ENCODE measurements at regions not wholly inside any gene's neighbourhood (a gene's known extent, or its start where the extent isn't known, plus 50 kb on each side); places are given as distances from the start of the nearest gene placed in this dataset.

DNA sequence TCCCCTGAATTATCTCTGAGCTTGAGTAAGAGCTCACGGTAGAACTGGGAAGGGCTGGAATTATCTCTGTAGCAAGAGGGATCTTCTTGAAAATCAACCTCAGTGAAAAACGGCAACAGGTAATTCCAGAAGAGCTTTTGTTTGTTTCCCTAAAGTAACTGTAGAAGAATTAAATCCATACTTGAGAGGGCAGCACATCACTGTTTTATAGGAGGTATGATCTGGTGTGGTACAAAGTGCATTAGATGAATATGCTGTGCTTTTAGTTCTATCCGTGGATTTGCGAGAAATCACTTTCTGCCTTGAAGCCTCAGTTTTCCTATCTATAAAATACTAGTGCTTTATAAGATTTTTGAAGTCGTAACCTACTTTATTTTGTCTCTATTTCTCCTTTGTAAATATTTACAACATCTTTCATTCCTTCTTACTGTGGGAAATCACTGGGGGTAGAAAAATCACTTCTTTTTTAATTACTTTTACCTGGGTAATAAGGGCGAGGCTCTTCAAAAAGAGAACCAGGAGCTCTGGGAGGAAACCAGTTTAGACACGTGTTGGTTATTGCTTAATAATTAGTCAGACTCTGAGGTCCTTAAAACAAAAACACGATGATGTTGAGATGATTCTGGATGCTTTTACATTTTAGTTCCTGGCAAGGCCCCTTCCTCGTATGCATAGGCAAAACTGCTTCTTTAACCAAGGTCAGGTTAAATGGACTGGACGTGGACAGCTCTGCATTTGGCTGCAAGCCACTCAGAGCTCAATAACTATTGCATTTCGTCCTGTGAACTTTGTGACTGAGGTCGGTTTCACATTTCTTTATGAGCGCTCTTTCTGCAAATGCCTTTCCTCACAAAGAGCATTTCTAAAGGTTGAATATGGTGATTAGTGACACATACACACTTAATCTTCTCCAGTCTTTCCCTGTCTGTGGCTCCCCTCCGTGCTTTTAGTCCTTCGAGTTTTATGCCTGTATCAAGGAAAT is 376.1 kb downstream of the BRINP1 start:
- no peak overlapping the region for H3K27ac ChIP-seq (ENCODE audit: low read length)
- H3K4me3 ChIP-seq (ENCODE audit: low read depth in 2 of 2, low read length in 2 of 2): no peak overlapping the region
- intact Hi-C loops (cut with micrococcal nuclease; ENCODE audit: unreplicated experiment) (no loop called here), in situ Hi-C loops (cut with HindIII; ENCODE audit: low pct_unique_long_range_greater_than_20kb, low sequenced_read_pairs) (no loop called here)
- TF ChIP-seq, protein P1, sequence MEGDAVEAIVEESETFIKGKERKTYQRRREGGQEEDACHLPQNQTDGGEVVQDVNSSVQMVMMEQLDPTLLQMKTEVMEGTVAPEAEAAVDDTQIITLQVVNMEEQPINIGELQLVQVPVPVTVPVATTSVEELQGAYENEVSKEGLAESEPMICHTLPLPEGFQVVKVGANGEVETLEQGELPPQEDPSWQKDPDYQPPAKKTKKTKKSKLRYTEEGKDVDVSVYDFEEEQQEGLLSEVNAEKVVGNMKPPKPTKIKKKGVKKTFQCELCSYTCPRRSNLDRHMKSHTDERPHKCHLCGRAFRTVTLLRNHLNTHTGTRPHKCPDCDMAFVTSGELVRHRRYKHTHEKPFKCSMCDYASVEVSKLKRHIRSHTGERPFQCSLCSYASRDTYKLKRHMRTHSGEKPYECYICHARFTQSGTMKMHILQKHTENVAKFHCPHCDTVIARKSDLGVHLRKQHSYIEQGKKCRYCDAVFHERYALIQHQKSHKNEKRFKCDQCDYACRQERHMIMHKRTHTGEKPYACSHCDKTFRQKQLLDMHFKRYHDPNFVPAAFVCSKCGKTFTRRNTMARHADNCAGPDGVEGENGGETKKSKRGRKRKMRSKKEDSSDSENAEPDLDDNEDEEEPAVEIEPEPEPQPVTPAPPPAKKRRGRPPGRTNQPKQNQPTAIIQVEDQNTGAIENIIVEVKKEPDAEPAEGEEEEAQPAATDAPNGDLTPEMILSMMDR (IDR thresholded peaks at IDR 0.05): no peak
- no peak for TF ChIP-seq POLR2AphosphoS5 (IDR thresholded peaks at IDR 0.05; ENCODE audit: low read depth, low read length)
- TF ChIP-seq SIN3A (IDR thresholded peaks at IDR 0.05; ENCODE audit: borderline replicate concordance, insufficient read depth, low read depth, low read length): no peak
- no peak for TF ChIP-seq TCF7L2 (IDR thresholded peaks at IDR 0.05; ENCODE audit: low read depth, low read length)
- TF ChIP-seq, protein P2, sequence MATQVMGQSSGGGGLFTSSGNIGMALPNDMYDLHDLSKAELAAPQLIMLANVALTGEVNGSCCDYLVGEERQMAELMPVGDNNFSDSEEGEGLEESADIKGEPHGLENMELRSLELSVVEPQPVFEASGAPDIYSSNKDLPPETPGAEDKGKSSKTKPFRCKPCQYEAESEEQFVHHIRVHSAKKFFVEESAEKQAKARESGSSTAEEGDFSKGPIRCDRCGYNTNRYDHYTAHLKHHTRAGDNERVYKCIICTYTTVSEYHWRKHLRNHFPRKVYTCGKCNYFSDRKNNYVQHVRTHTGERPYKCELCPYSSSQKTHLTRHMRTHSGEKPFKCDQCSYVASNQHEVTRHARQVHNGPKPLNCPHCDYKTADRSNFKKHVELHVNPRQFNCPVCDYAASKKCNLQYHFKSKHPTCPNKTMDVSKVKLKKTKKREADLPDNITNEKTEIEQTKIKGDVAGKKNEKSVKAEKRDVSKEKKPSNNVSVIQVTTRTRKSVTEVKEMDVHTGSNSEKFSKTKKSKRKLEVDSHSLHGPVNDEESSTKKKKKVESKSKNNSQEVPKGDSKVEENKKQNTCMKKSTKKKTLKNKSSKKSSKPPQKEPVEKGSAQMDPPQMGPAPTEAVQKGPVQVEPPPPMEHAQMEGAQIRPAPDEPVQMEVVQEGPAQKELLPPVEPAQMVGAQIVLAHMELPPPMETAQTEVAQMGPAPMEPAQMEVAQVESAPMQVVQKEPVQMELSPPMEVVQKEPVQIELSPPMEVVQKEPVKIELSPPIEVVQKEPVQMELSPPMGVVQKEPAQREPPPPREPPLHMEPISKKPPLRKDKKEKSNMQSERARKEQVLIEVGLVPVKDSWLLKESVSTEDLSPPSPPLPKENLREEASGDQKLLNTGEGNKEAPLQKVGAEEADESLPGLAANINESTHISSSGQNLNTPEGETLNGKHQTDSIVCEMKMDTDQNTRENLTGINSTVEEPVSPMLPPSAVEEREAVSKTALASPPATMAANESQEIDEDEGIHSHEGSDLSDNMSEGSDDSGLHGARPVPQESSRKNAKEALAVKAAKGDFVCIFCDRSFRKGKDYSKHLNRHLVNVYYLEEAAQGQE (IDR thresholded peaks at IDR 0.05; ENCODE audit: insufficient read depth in 1 of 2, low read depth in 2 of 2, low read length in 1 of 2): no peak
- BruUV-seq (replicated peaks): no TSS peak
- POLR2A ChIA-PET: no interaction called here
- ATAC-seq: no peak
- H3K9me3 ChIP-seq (ENCODE audit: control insufficient read depth, insufficient read depth, low read depth, low read length): no peaks in the 10 kb centered on the region
- CTCF ChIA-PET: no interaction called here
- DNase-seq (ENCODE audit: low read depth, low spot score): no peak
- no peaks in the 10 kb centered on the region for H3K4me1 ChIP-seq (ENCODE audit: control insufficient read depth, insufficient read depth, low read length)
- no peaks in the 10 kb centered on the region for H3K36me3 ChIP-seq (ENCODE audit: control insufficient read depth, insufficient read depth, low read length)
- H3K27me3 ChIP-seq (ENCODE audit: control insufficient read depth, insufficient read depth, low read length): no peaks in the 10 kb centered on the region

DNA sequence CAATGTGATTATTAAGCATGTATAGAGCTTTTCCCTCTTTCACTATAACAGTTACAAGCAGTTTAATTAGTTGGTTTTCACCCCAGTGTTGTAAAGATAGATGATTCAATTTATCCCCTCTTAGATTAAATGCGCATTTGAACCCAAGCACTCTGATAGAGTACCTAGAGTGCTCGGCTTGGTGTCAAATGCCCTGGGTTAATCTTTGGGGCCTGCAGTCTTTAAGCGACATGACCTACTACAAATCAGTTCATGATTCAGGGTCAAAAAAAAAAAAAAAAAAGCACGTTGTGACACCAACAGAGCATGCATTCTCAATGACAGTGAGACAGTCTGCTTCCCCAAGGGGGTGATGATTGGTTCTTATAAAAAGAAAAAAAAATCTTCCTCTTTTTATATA is 375.3 kb downstream of the BRINP1 start:
- intact Hi-C loops (cut with micrococcal nuclease; ENCODE audit: unreplicated experiment): no loop called here
- no TSS peak for BruUV-seq (replicated peaks)
- in situ Hi-C loops (cut with HindIII; ENCODE audit: low pct_unique_long_range_greater_than_20kb, low sequenced_read_pairs): no loop called here
- ChIA-PET CTCF (no interaction called here), POLR2A (no interaction called here)
- Histone ChIP-seq H3K9me3 (ENCODE audit: control insufficient read depth, insufficient read depth, low read depth, low read length) (no peaks in the 10 kb centered on the region), H3K27ac (ENCODE audit: low read length) (no peak overlapping the region), H3K4me1 (ENCODE audit: control insufficient read depth, insufficient read depth, low read length) (no peaks in the 10 kb centered on the region), H3K4me3 (ENCODE audit: low read depth in 2 of 2, low read length in 2 of 2) (no peak overlapping the region), H3K36me3 (ENCODE audit: control insufficient read depth, insufficient read depth, low read length) (no peaks in the 10 kb centered on the region), H3K27me3 (ENCODE audit: control insufficient read depth, insufficient read depth, low read length) (no peaks in the 10 kb centered on the region)
- TF ChIP-seq, protein P2 (IDR thresholded peaks at IDR 0.05; ENCODE audit: insufficient read depth in 1 of 2, low read depth in 2 of 2, low read length in 1 of 2): no peak
- TF ChIP-seq SIN3A (IDR thresholded peaks at IDR 0.05; ENCODE audit: borderline replicate concordance, insufficient read depth, low read depth, low read length) (no peak), TCF7L2 (IDR thresholded peaks at IDR 0.05; ENCODE audit: low read depth, low read length) (no peak), POLR2AphosphoS5 (IDR thresholded peaks at IDR 0.05; ENCODE audit: low read depth, low read length) (no peak)
- TF ChIP-seq, protein P1 (IDR thresholded peaks at IDR 0.05): no peak
- DNase-seq (ENCODE audit: low read depth, low spot score) (no peak), ATAC-seq (no peak)

Data from Panc1 (cell line).